HEK293 (cell line): ENCODE measurements at regions not wholly inside any gene's neighbourhood (a gene's known extent, or its start where the extent isn't known, plus 50 kb on each side); places are given as distances from the start of the nearest gene placed in this dataset.

ENCODE experiments used
- CTCF ChIA-PET: fragments of 350-600 bp; formaldehyde crosslinking; extraction: SDS; loops from one replicate; lab custom pipeline; 2021; ENCODE audit warnings: antibody characterized with exemption; lab: Yijun Ruan, JAX
- POLR2A ChIA-PET: fragments of 300-600 bp; formaldehyde crosslinking; extraction: SDS; loops from one replicate; lab custom pipeline; 2020; ENCODE audit warnings: antibody characterized with exemption, inconsistent platforms; lab: Yijun Ruan, JAX
- H3K27ac ChIP-seq: fragments of 200-500 bp; sonication (Bioruptor generic); 2 replicates; pipeline ENCODE4 v1.5.1; 2014; ENCODE audit warnings: low read depth, low read length, control low read depth, inconsistent platforms; ENCODE audit errors: extremely low read depth
- H3K36me3 ChIP-seq, 2 experiments: fragments of 200-500 bp in 1 of 2; sonication (Bioruptor generic) in 1 of 2; 1 replicate in 1 of 2; 2 replicates in 1 of 2; pipeline ENCODE4 v1.5.1; 2014 to 2017; ENCODE audit warnings: inconsistent platforms in 2 of 2, low read length in 2 of 2; ENCODE audit not compliant: control insufficient read depth in 2 of 2, insufficient read depth in 1 of 2
- H3K4me1 ChIP-seq: fragments of 200-500 bp; sonication (Bioruptor generic); 2 replicates; pipeline ENCODE4 v1.5.1; 2014; ENCODE audit warnings: mild to moderate bottlenecking, low read length, inconsistent platforms; ENCODE audit not compliant: control insufficient read depth, insufficient read depth
- H3K4me3 ChIP-seq: 2 replicates; pipeline ENCODE4 v1.5.1; 2011; ENCODE audit warnings: low read depth, mild to moderate bottlenecking, control low read depth, low read length, moderate library complexity
- H3K9me3 ChIP-seq: fragments of 200-500 bp; sonication (Bioruptor generic); 2 replicates; pipeline ENCODE4 v1.5.1; 2014; ENCODE audit warnings: low read depth, low read length, inconsistent platforms; ENCODE audit not compliant: control insufficient read depth, insufficient read depth
- GFI1B ChIP-seq: fragments of 450-650 bp; formaldehyde crosslinking; IDR thresholded peaks from 2 replicates; pipeline ENCODE4 v1.5.1; 2016; ENCODE audit warnings: missing biosample characterization, missing genetic modification characterization
- PRDM2 ChIP-seq: fragments of 450-650 bp; formaldehyde crosslinking; IDR thresholded peaks from 2 replicates; pipeline ENCODE4 v1.5.1; 2016; ENCODE audit warnings: missing biosample characterization, missing genetic modification characterization, borderline replicate concordance
- PRDM6 ChIP-seq: fragments of 450-650 bp; formaldehyde crosslinking; IDR thresholded peaks from 2 replicates; pipeline ENCODE4 v1.5.1; 2017; ENCODE audit warnings: missing biosample characterization, missing genetic modification characterization
- SCRT1 ChIP-seq: fragments of 450-650 bp; formaldehyde crosslinking; IDR thresholded peaks from 2 replicates; pipeline ENCODE4 v1.5.1; 2016; ENCODE audit warnings: missing biosample characterization, missing genetic modification characterization, borderline replicate concordance
- ZNF174 ChIP-seq: fragments of 450-650 bp; formaldehyde crosslinking; IDR thresholded peaks from 2 replicates; pipeline ENCODE4 v1.5.0; 2017; ENCODE audit warnings: missing biosample characterization, mild to moderate bottlenecking, missing genetic modification characterization
- ZNF2 ChIP-seq: fragments of 450-650 bp; formaldehyde crosslinking; IDR thresholded peaks from 2 replicates; pipeline ENCODE4 v1.5.1; 2016; ENCODE audit warnings: missing biosample characterization, missing genetic modification characterization
- ZNF202 ChIP-seq: fragments of 450-650 bp; formaldehyde crosslinking; IDR thresholded peaks from 2 replicates; pipeline ENCODE4 v1.5.1; 2016; ENCODE audit warnings: missing biosample characterization, missing genetic modification characterization, borderline replicate concordance
- ZNF211 ChIP-seq: fragments of 450-650 bp; formaldehyde crosslinking; IDR thresholded peaks from 2 replicates; pipeline ENCODE4 v1.5.1; 2016; ENCODE audit warnings: low read depth, missing biosample characterization, missing genetic modification characterization
- ZNF37A ChIP-seq: fragments of 450-650 bp; IDR thresholded peaks from 2 replicates; pipeline ENCODE4 v1.5.1; 2018; ENCODE audit warnings: missing biosample characterization, missing genetic modification characterization
- ZNF654 ChIP-seq: fragments of 450-650 bp; formaldehyde crosslinking; IDR thresholded peaks from 2 replicates; pipeline ENCODE4 v1.5.1; 2016; ENCODE audit warnings: low read depth, missing biosample characterization, missing genetic modification characterization
- ZSCAN30 ChIP-seq: fragments of 450-650 bp; IDR thresholded peaks from 2 replicates; pipeline ENCODE4 v1.5.1; 2018; ENCODE audit warnings: missing biosample characterization, mild to moderate bottlenecking, missing genetic modification characterization, moderate library complexity
- TF ChIP-seq, protein P1 (sequence below): fragments of 450-650 bp; formaldehyde crosslinking; IDR thresholded peaks from 2 replicates; pipeline ENCODE4 v1.5.1; 2016; ENCODE audit warnings: missing biosample characterization, missing genetic modification characterization
- TF ChIP-seq, protein P2 (sequence below): fragments of 450-650 bp; formaldehyde crosslinking; IDR thresholded peaks from 2 replicates; pipeline ENCODE4 v1.5.1; 2016; ENCODE audit warnings: missing biosample characterization, missing genetic modification characterization, low read depth
- TF ChIP-seq, protein P3 (sequence below): fragments of 450-650 bp; formaldehyde crosslinking; IDR thresholded peaks from 2 replicates; pipeline ENCODE4 v1.5.1; 2016; ENCODE audit warnings: missing biosample characterization, missing genetic modification characterization
- TF ChIP-seq, protein P4 (sequence below): fragments of 450-650 bp; formaldehyde crosslinking; IDR thresholded peaks from 2 replicates; pipeline ENCODE4; 2016; ENCODE audit warnings: missing biosample characterization, missing genetic modification characterization

DNA sequence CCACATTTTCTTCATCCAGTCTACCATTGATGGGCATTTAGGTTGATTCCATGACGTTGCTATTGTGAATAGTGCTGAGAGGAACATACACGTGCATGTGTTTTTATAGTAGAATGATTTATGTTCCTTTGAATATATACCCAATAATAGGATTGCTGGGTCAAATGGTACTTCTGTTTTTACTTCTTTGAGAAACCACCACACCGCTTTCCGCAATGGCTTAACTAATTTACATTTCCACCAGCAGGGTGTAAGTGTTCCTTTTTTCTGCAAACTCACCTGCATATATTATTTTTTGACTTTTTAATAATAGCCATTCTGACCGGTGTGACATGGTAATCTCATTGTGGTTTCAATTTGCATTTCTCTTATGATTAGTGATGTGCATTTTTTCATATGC lies 82.2 kb upstream of the RFX3 start:
- H3K4me3 ChIP-seq, result no peak overlapping the region
- TF ChIP-seq ZNF2 (tag by site-specific recombination), result no peak
- TF ChIP-seq, protein P1, sequence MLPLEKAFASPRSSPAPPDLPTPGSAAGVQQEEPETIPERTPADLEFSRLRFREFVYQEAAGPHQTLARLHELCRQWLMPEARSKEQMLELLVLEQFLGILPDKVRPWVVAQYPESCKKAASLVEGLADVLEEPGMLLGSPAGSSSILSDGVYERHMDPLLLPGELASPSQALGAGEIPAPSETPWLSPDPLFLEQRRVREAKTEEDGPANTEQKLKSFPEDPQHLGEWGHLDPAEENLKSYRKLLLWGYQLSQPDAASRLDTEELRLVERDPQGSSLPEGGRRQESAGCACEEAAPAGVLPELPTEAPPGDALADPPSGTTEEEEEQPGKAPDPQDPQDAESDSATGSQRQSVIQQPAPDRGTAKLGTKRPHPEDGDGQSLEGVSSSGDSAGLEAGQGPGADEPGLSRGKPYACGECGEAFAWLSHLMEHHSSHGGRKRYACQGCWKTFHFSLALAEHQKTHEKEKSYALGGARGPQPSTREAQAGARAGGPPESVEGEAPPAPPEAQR, result no peak
- no peaks in the 10 kb centered on the region for H3K4me1 ChIP-seq
- H3K27ac ChIP-seq, result no peak overlapping the region
- H3K36me3 ChIP-seq, result no peaks in the 10 kb centered on the region
- ChIA-PET CTCF (no interaction called here), POLR2A (interaction anchor here (0.6 kb wide), 1 partner anchor 296 kb away, joined by 3 read pairs; no protein-coding TSS in a partner anchor)
- no peaks in the 10 kb centered on the region for H3K9me3 ChIP-seq

DNA sequence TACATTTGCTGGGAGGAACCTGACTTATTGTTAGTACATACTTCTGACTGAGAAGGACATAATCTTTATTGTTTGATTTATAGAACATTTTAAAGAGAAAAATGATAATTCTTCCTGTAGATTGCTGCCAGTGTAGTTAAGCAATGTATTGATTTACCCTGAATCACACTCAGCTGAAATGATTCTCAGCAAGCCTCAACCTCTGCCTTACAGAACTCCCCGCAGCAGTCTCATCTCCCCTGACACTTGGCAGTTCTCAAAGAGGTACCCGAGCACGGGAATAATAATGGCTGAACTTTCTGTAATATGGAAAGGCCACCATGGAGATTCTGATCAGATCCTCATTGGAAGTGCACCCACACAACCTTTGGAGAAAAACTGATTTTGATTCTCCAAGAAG lies 74.9 kb upstream of the RFX3 start:
- Histone ChIP-seq H3K4me3 (no peak overlapping the region), H3K4me1 (no peaks in the 10 kb centered on the region), H3K27ac (no peak overlapping the region), H3K9me3 (no peaks in the 10 kb centered on the region), H3K36me3 (no peaks in the 10 kb centered on the region)
- TF ChIP-seq ZNF654 (tag by site-specific recombination) (no peak), ZSCAN30 (no peak), GFI1B (tag by site-specific recombination) (no peak), ZNF202 (no peak), ZNF37A (tag by site-specific recombination) (no peak), SCRT1 (tag by site-specific recombination) (no peak), PRDM2 (tag by site-specific recombination) (no peak), ZNF211 (no peak), ZNF174 (tag by site-specific recombination) (no peak), PRDM6 (tag by site-specific recombination) (no peak)
- TF ChIP-seq, protein P2, sequence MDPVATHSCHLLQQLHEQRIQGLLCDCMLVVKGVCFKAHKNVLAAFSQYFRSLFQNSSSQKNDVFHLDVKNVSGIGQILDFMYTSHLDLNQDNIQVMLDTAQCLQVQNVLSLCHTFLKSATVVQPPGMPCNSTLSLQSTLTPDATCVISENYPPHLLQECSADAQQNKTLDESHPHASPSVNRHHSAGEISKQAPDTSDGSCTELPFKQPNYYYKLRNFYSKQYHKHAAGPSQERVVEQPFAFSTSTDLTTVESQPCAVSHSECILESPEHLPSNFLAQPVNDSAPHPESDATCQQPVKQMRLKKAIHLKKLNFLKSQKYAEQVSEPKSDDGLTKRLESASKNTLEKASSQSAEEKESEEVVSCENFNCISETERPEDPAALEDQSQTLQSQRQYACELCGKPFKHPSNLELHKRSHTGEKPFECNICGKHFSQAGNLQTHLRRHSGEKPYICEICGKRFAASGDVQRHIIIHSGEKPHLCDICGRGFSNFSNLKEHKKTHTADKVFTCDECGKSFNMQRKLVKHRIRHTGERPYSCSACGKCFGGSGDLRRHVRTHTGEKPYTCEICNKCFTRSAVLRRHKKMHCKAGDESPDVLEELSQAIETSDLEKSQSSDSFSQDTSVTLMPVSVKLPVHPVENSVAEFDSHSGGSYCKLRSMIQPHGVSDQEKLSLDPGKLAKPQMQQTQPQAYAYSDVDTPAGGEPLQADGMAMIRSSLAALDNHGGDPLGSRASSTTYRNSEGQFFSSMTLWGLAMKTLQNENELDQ, result no peak
- TF ChIP-seq, protein P3, sequence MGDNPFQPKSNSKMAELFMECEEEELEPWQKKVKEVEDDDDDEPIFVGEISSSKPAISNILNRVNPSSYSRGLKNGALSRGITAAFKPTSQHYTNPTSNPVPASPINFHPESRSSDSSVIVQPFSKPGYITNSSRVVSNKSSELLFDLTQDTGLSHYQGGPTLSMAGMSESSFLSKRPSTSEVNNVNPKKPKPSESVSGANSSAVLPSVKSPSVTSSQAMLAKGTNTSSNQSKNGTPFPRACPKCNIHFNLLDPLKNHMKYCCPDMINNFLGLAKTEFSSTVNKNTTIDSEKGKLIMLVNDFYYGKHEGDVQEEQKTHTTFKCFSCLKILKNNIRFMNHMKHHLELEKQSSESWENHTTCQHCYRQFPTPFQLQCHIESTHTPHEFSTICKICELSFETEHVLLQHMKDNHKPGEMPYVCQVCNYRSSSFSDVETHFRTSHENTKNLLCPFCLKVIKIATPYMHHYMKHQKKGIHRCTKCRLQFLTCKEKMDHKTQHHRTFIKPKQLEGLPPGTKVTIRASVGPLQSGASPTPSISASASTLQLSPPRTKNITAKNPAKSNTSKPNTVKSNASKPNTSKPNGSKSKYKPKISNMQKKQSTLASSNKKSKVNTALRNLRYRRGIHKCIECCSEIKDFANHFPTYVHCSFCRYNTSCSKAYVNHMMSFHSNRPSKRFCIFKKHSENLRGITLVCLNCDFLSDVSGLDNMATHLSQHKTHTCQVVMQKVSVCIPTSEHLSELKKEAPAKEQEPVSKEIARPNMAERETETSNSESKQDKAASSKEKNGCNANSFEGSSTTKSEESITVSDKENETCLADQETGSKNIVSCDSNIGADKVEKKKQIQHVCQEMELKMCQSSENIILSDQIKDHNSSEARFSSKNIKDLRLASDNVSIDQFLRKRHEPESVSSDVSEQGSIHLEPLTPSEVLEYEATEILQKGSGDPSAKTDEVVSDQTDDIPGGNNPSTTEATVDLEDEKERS (tag by site-specific recombination), result no peak
- TF ChIP-seq, protein P4, sequence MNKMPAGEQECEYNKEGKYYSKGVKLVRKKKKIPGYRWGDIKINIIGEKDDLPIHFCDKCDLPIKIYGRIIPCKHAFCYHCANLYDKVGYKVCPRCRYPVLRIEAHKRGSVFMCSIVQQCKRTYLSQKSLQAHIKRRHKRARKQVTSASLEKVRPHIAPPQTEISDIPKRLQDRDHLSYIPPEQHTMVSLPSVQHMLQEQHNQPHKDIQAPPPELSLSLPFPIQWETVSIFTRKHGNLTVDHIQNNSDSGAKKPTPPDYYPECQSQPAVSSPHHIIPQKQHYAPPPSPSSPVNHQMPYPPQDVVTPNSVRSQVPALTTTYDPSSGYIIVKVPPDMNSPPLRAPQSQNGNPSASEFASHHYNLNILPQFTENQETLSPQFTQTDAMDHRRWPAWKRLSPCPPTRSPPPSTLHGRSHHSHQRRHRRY, result no peak
- POLR2A ChIA-PET, result no interaction called here
- CTCF ChIA-PET, result no interaction called here
